ENCODE measurements at regions not wholly inside any gene's neighbourhood (a gene's known extent, or its start where the extent isn't known, plus 50 kb on each side); places are given as distances from the start of the nearest gene placed in this dataset.

GRCh38 chr6:128754658-128755256 is 128.2 kb upstream of the LAMA2 start:
- WGBS (ENCODE audit: insufficient coverage, insufficient replicate concordance, low lambda C conversion rate, missing lambda C conversion rate), result 29% methylated on average over 5 of the region's 5 CpGs
- SMC1A ChIA-PET (ENCODE audit: uncharacterized antibody, unreplicated experiment), result no interaction called here
- Histone ChIP-seq H3K36me3 (ENCODE audit: control insufficient read depth in 2 of 2, insufficient read depth in 2 of 2, low read length in 1 of 2) (no peaks in the 10 kb centered on the region), H4K20me1 (ENCODE audit: control insufficient read depth, insufficient read depth) (no peaks in the 10 kb centered on the region), H2AFZ (ENCODE audit: control insufficient read depth, low read depth, low read length) (no peak overlapping the region), H3K4me3 (no peak overlapping the region), H3K79me2 (ENCODE audit: control insufficient read depth, insufficient read depth, low read length) (no peaks in the 10 kb centered on the region), H3K27me3 (replicated peaks in 1 of 2; ENCODE audit: control insufficient read depth in 2 of 2, insufficient read depth in 2 of 2, low read length in 1 of 2) (no peaks in the 10 kb centered on the region), H3K4me2 (ENCODE audit: control insufficient read depth, insufficient read depth) (no peak overlapping the region), H3K9ac (ENCODE audit: control insufficient read depth, insufficient read depth, low read length) (no peak overlapping the region), H3K9me3 (replicated peaks; ENCODE audit: control insufficient read depth, insufficient read depth, low read length) (no peaks in the 10 kb centered on the region; the same call in 2 of the 3 replicates), H3K4me1 (ENCODE audit: control insufficient read depth, insufficient read depth, low read length) (peaks cover 6% of the 10 kb centered on the region; the same call in 1 of the 2 replicates), H3K27ac (ENCODE audit: control insufficient read depth, insufficient read depth) (peak overlapping the region; percentile 50; the same call in 1 of the 2 replicates)
- POLR2A ChIA-PET, result no interaction called here
- RAD21 ChIA-PET (ENCODE audit: unreplicated experiment), result interaction anchor here (0.5 kb wide), 1 partner anchor 18 kb away, joined by 3 read pairs; no protein-coding TSS in a partner anchor
- CTCF ChIA-PET, result no interaction called here
- in situ Hi-C loops (cut with MboI), result no loop called here
- DNase-seq (ENCODE audit: low read depth, low spot score) (peak; percentile 65), FAIRE-seq (peak; percentile 86), ATAC-seq (peak; percentile 95)
- BruUV-seq (replicated peaks), result no TSS peak
- intact Hi-C loops (cut with micrococcal nuclease; ENCODE audit: unreplicated experiment), result loop anchor here (2.0 kb wide), 1 partner anchor 98 kb away; no protein-coding TSS in a partner anchor
- TF ChIP-seq CBX3 (IDR thresholded peaks at IDR 0.05; ENCODE audit: borderline replicate concordance, low read depth) (no peak), TCF3 (IDR thresholded peaks at IDR 0.05; ENCODE audit: borderline replicate concordance, insufficient read depth, low read depth, low read length) (no peak), LARP7 (IDR thresholded peaks at IDR 0.05) (no peak), TCF7 (IDR thresholded peaks at IDR 0.05; ENCODE audit: borderline replicate concordance) (no peak), CBFB (IDR thresholded peaks at IDR 0.05; ENCODE audit: low read depth) (peak; percentile 36; the same call in 1 of the 2 replicates), CEBPB (IDR thresholded peaks at IDR 0.05; ENCODE audit: borderline replicate concordance in 1 of 2, low read depth in 2 of 2, low read length in 2 of 2) (peak in 1 of 2 experiments; percentile 66; a peak in 1 of 4 replicates), NR2C1 (IDR thresholded peaks at IDR 0.05) (no peak), ZBTB11 (CRISPR knock-in tag; IDR thresholded peaks at IDR 0.05) (no peak), EGR1 (IDR thresholded peaks at IDR 0.05; ENCODE audit: borderline replicate concordance in 1 of 2, low read depth in 2 of 2, low read length in 2 of 2) (no peak), EZH2 (IDR thresholded peaks at IDR 0.05; ENCODE audit: borderline replicate concordance, control insufficient read depth, low read depth, low read length) (no peak), HDAC2 (IDR thresholded peaks at IDR 0.05) (no peak), RUNX3 (IDR thresholded peaks at IDR 0.05; ENCODE audit: low read length) (peak; percentile 83), NFYB (IDR thresholded peaks at IDR 0.05; ENCODE audit: insufficient read depth, low read depth, low read length) (no peak), HCFC1 (IDR thresholded peaks at IDR 0.05; ENCODE audit: low read length) (no peak), IRF4 (IDR thresholded peaks at IDR 0.05; ENCODE audit: low read depth, low read length) (peak; percentile 79), PKNOX1 (IDR thresholded peaks at IDR 0.05) (no peak), RCOR1 (conservative IDR thresholded peaks at IDR 0.05; ENCODE audit: low read depth, low read length) (no peak), YY1 (IDR thresholded peaks at IDR 0.05; ENCODE audit: low read depth, low read length) (no peak)
- TF ChIP-seq, protein P1, sequence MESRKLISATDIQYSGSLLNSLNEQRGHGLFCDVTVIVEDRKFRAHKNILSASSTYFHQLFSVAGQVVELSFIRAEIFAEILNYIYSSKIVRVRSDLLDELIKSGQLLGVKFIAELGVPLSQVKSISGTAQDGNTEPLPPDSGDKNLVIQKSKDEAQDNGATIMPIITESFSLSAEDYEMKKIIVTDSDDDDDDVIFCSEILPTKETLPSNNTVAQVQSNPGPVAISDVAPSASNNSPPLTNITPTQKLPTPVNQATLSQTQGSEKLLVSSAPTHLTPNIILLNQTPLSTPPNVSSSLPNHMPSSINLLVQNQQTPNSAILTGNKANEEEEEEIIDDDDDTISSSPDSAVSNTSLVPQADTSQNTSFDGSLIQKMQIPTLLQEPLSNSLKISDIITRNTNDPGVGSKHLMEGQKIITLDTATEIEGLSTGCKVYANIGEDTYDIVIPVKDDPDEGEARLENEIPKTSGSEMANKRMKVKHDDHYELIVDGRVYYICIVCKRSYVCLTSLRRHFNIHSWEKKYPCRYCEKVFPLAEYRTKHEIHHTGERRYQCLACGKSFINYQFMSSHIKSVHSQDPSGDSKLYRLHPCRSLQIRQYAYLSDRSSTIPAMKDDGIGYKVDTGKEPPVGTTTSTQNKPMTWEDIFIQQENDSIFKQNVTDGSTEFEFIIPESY (IDR thresholded peaks at IDR 0.05), result no peak

Measured in GM12878 (cell line).